ENCODE measurements at regions not wholly inside any gene's neighbourhood (a gene's known extent, or its start where the extent isn't known, plus 50 kb on each side); places are given as distances from the start of the nearest gene placed in this dataset.

DNA sequence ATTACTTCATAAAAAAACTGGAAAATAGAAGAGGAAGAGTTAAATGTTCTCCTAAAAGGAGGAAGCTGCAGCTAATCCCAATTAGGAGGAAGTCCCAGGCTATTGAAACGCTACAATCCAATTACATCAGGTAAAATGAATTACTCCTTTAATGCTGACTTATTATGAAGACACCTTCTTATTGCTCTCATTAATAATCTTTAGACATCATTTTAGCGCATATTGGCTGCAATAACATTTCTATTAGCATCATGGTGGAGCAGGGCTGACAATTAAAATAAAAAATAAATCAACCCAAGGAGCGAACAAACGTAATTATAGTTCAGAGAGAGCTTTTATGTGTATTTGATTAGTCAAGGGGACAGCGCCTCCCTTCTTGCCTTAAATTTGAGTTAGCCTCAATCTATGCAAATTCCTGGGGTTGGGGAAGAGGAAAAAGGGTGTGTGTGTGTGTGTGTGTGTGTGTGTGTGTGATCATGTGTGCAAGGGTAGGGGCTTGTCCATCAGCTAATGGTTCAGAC, 109.0 kb upstream of the IRX6 start:
- Histone ChIP-seq H3K9me3 (no peaks in the 10 kb centered on the region), H3K4me3 (no peak overlapping the region), H3K27ac (no peak overlapping the region), H3K27me3 (no peaks in the 10 kb centered on the region), H3K4me1 (no peaks in the 10 kb centered on the region), H3K36me3 (no peaks in the 10 kb centered on the region)
- TF ChIP-seq, protein P1, sequence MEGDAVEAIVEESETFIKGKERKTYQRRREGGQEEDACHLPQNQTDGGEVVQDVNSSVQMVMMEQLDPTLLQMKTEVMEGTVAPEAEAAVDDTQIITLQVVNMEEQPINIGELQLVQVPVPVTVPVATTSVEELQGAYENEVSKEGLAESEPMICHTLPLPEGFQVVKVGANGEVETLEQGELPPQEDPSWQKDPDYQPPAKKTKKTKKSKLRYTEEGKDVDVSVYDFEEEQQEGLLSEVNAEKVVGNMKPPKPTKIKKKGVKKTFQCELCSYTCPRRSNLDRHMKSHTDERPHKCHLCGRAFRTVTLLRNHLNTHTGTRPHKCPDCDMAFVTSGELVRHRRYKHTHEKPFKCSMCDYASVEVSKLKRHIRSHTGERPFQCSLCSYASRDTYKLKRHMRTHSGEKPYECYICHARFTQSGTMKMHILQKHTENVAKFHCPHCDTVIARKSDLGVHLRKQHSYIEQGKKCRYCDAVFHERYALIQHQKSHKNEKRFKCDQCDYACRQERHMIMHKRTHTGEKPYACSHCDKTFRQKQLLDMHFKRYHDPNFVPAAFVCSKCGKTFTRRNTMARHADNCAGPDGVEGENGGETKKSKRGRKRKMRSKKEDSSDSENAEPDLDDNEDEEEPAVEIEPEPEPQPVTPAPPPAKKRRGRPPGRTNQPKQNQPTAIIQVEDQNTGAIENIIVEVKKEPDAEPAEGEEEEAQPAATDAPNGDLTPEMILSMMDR (IDR thresholded peaks at IDR 0.05): no peak
- no peak for DNase-seq (ENCODE audit: extremely low spot score in 2 of 2)
- intact Hi-C loops (cut with DNase I): no loop called here

- DNase-seq (ENCODE audit: extremely low spot score in 2 of 2): no peak
- H3K4me1 ChIP-seq: no peaks in the 10 kb centered on the region
- no peak overlapping the region for H3K27ac ChIP-seq
- no peaks in the 10 kb centered on the region for H3K36me3 ChIP-seq
- no peaks in the 10 kb centered on the region for H3K27me3 ChIP-seq
- H3K4me3 ChIP-seq: no peak overlapping the region
- H3K9me3 ChIP-seq: no peaks in the 10 kb centered on the region
- intact Hi-C loops (cut with DNase I): no loop called here
- TF ChIP-seq POLR2A (IDR thresholded peaks at IDR 0.05) (no peak), POLR2AphosphoS5 (IDR thresholded peaks at IDR 0.05; ENCODE audit: insufficient read depth in 1 of 2, low read depth in 1 of 2) (no peak)
- TF ChIP-seq, protein P1 (IDR thresholded peaks at IDR 0.05): no peak
Observed at GRCh38 chr16:55217392-55217791, 106.6 kb upstream of the IRX6 start.

DNA sequence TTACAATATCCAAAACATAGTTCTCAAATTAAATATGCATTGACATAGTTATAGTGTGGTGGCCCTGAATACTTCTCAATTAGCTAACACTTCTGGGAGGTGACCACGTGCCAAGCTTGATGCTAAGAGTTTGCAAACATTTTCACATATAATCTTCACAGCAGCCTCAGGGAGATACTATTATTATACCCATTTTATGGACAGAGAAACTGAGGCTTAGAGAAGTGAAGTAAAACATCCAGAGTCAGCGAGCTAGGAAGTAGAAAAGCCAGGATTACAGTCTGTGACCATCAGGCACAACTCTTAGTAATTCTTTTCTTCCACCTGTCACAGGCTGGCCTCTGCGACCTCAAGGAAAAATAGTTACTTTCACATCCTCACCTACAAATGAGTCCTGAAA, 102.2 kb upstream of the IRX6 start:
- intact Hi-C loops (cut with DNase I): no loop called here
- no peaks in the 10 kb centered on the region for H3K4me1 ChIP-seq

GRCh38 chr16:55222486-55222885, 101.5 kb upstream of the IRX6 start:
- peaks cover 2% of the 10 kb centered on the region for H3K9me3 ChIP-seq
- TF ChIP-seq POLR2AphosphoS5 (IDR thresholded peaks at IDR 0.05; ENCODE audit: insufficient read depth in 1 of 2, low read depth in 1 of 2): no peak
- no peak for TF ChIP-seq POLR2A (IDR thresholded peaks at IDR 0.05)
- TF ChIP-seq, protein P1 (IDR thresholded peaks at IDR 0.05): no peak
- no peaks in the 10 kb centered on the region for H3K27me3 ChIP-seq
- intact Hi-C loops (cut with DNase I): no loop called here
- no peaks in the 10 kb centered on the region for H3K4me1 ChIP-seq
- no peaks in the 10 kb centered on the region for H3K36me3 ChIP-seq
- H3K27ac ChIP-seq: no peak overlapping the region
- peak in 1 of 2 donors; percentile 37 for DNase-seq (ENCODE audit: extremely low spot score in 2 of 2)
- no peak overlapping the region for H3K4me3 ChIP-seq

More for the DNA sequence above, 102.2 kb upstream of the IRX6 start:
- Histone ChIP-seq H3K9me3 (peaks cover 2% of the 10 kb centered on the region), H3K4me3 (no peak overlapping the region), H3K27ac (no peak overlapping the region), H3K36me3 (no peaks in the 10 kb centered on the region), H3K27me3 (no peaks in the 10 kb centered on the region)
- no peak for DNase-seq (ENCODE audit: extremely low spot score in 2 of 2)
- TF ChIP-seq, protein P1 (IDR thresholded peaks at IDR 0.05): no peak
- no peak for TF ChIP-seq POLR2A (IDR thresholded peaks at IDR 0.05)

- intact Hi-C loops (cut with DNase I): no loop called here
- Histone ChIP-seq H3K4me1 (no peaks in the 10 kb centered on the region), H3K36me3 (no peaks in the 10 kb centered on the region), H3K27me3 (no peaks in the 10 kb centered on the region), H3K9me3 (peaks cover 2% of the 10 kb centered on the region), H3K4me3 (no peak overlapping the region), H3K27ac (no peak overlapping the region)
- peak in 1 of 2 donors; percentile 67 for DNase-seq (ENCODE audit: extremely low spot score in 2 of 2)
- TF ChIP-seq, protein P1 (IDR thresholded peaks at IDR 0.05): no peak
- no peak for TF ChIP-seq POLR2AphosphoS5 (IDR thresholded peaks at IDR 0.05; ENCODE audit: insufficient read depth in 1 of 2, low read depth in 1 of 2)
- TF ChIP-seq POLR2A (IDR thresholded peaks at IDR 0.05): no peak
Observed at GRCh38 chr16:55225972-55226542, 97.9 kb upstream of the IRX6 start.

Measured in vagina (tissue), 2 donors.